C1 segment of cervical spinal cord (tissue), 14 donors: ENCODE measurements at regions not wholly inside any gene's neighbourhood (a gene's known extent, or its start where the extent isn't known, plus 50 kb on each side); places are given as distances from the start of the nearest gene placed in this dataset.
"Not testable (repeated sequence)": the region's sequence is repeated elsewhere in the genome, so short reads cannot be mapped to it uniquely, and the experiment has no call there.

Source experiments
- DNase-seq, 14 donors: peaks; one replicate each; lab custom pipeline; 2025; lab: John Stamatoyannopoulos, UW

DNA sequence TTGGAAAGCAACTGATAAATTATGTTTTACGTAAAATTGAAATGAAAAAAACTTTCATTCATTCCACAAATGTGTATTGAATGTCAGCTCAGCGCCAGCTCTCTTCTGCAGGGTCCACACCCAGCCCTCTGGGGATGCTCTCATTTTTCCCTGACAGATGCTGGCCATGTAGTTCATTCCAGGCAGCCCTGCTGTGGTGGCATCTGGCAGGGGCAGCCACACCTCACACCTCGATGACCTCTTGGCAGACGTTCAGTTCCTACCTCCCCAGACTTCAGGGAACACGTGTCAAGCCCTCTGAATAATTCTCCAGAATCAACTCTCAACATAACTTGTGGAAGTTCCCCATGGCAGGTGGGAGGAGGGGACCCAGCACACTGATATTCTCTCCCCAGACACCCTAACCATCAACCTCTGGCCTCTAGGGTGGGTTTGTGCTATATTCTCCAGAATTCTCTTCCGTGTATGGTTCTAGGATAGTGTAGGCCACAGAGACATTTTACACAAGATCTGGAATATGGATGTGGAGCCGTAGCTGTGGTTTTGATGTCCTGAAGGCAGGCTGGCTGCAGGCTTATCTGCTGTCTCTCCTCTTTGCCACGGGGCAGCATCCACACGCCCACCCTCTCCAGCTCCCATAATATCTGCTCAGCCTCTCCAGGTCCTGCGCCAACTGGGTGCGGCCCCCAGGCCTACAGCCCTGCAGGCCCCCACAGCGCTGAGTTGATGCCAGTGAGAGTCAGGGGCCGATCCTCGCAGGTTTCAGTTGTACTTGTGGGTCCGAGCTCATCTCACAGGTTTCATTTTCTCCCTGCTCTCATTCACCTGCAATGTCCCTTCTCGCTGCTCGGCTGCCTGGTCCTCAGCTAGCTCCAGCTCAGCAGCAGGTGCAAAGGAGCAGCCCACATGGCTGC, 175.8 kb upstream of the ARID1B start:
- DNase-seq = no peak

- DNase-seq = no peak
Observed at GRCh38 chr6:156600678-156601077, 176.5 kb upstream of the ARID1B start.

DNA sequence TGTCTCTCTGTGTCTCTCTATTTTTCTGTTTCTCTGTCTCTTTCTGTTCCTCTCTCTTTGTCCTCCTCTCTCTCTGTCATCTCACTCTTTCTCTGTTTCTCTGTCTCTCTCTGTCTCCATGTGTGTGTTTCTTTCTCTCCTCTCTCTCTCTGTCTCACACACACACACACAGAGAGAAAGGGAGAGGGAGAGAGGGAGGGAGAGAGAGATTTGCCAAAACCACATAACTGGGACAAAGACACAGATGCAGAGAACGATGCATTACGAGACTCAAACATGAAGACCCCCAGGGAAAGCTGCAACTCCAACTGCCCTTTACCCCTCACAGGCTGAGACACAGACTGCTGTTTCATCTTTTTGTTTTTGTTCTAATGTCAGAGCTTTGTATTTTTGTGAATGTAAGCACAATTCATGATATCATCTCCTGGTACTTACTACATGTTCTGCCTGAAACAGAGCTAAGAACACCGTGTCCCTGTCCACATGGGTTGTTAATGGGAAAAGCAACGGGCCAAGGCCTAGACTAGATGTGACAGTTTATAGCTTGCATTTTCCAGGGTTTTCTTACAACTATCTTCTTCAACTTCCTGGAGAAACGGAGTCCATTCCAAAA, 177.1 kb upstream of the ARID1B start:
- DNase-seq = peak in 2 of 14 donors; percentile 5 to 7

DNA sequence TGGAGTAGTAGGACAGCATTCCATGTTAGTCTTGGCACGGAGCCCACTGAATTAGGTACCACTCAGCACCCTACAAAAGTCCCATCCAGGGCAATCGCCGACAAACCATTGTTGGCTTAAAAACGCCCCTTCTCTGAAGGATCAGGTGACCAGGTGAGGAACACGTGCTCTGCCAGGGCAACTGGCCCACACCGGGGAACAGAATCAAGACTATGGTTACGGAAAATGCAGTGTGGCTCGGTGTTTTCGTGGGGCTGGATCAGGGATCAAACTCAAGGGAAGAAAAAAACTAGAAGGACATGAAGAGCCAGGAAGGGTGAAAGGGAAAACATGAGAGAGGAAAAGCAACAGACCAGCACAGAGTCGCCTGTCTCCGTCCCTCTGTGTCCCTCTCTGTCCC, 177.8 kb upstream of the ARID1B start:
- DNase-seq = no peak

- DNase-seq = no peak
Observed at GRCh38 chr6:156598855-156599180, 178.4 kb upstream of the ARID1B start.

DNA sequence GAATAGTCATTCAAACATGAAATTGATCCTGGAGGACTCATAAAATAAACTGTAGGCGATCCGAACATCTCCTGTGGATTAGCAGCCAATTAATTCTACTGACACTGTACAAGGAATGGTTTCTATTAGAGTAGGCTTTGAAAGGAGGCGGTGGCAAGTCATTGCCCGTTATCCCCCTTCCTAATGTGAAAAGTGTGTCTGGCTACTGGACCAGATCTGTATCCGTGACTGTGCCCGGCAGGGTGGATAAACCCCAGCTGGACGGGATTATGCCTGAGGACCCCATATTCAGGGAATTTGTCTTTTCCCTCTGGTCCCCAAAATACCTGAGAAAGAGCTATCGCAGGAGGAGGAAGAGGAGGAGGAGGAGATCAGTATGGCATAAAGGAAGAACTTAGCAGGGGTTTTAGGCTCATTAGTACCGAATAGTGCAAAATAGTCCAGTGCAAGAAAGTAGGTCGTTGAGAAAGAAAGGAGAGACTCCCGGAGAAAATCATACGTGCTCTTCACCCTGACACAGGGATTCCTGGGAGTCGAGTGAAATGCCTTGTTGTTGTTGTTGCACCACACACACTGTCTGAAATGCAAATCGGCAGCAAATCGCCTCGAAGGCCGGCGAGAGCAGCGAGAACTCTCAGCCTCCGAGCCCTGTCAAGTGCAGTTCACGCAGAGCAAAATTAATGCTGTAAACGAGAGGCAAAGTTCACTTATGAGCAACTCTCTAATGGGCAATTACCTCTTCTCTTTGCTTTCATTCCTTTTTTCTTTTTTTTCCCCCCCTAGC, 178.9 kb upstream of the ARID1B start:
- DNase-seq = no peak

GRCh38 chr6:156597095-156597494, 180.1 kb upstream of the ARID1B start:
- DNase-seq = no peak

- no peak for DNase-seq
Observed at GRCh38 chr6:156595476-156595875, 181.7 kb upstream of the ARID1B start.

DNA sequence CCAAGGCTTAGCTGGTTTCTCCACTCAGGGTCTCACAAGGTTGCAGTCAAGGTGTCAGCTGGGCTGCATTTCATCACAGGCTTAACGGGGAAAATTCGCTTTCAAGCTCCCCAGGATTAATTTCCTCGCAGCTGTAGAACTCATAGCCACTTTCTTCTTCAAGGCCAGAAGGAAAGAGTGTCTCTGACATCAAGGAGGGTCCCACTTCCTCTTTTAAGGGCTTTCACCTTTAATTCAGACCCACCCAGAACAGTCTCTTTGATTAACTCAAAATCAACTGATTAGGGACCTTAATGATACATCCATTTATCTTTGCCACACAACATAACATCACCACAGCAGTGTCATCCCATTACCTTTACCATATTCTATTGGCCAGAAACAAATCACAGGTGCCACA, 183.3 kb upstream of the ARID1B start:
- DNase-seq = no peak

- no peak for DNase-seq
Observed at GRCh38 chr6:156593127-156593526, 184.1 kb upstream of the ARID1B start.

DNA sequence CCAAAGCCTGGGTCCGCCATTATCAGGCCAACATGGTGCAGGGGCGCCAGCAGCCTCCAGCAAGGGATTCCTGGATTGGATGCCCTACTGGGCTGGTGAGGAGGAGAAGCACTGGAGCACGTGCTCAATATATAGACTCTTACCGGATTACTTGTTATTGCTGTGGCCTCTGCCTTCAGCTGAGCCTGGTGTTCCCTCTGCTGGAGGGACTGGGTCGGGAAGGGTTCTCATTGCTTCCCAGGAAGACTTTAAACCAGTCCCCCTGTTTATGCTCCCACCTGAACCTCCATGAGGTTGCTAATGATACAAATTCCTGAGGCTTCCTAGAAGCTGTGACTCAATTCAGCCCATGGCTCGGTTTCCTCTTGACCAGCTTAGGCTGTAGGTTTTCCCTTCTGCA, 186.7 kb upstream of the ARID1B start:
- DNase-seq = no peak

DNA sequence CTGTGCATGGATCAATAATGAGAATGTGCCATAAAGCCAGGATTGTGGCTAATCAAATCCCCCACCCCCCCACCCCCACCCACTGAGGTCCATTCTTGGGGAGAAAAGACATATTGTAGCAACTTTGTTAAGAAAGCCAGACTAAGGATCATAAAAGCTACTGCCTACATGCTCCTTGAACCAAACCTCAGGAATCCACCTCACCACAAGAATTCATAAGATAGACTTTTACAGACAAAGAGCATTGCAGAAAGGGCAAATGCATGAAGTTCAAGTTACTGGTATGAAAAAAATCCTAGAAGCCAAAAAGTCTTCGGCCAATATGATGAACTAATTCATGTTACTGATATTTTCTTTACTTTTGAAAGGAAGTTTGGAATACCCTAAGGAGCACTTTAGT, 187.9 kb upstream of the ARID1B start:
- DNase-seq = no peak

DNA sequence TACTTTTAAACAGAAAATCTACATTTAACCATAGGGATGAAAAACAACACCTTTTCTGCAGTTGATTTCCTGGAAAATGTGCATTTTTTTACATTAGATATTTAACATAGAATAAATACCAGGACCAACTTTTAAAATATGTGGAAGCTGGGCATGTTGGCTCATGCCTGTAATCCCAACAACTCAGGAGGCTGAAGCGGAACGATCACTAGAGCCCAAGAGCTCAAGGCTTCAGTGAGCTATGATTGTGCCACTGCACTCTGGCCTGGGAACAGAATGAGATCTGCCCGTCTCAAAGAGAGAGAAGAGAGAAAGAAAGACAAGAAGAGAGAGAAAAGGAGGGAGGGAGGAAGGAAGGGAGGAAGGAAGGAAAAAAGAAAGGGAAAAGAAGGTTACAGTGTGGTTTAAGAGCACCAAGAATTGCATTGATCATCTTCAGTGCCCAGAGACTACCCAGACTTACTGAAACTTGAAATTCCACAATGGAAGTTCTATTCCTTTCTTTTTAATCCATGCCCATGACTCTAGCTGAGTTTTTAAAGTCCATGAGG, 189.4 kb upstream of the ARID1B start:
- no peak for DNase-seq

DNA sequence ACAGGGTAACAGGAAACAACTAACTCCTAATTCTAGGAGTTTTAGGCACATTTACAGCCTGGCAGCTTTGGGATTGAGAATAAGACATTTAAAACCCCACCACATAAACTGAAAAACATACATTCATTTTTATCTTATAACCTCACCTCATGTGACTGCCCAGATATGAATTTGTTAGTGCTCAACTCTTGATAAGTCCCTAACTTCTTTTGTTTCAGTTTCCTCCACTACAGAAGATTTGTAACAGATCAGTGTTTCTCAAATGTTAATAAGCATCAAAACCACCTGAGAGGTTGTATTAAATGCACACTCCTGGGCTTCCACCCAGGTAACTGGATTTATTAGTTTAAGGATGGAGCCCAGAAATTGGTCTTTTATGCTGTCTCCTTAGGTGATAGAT, 190.1 kb upstream of the ARID1B start:
- no peak for DNase-seq

DNA sequence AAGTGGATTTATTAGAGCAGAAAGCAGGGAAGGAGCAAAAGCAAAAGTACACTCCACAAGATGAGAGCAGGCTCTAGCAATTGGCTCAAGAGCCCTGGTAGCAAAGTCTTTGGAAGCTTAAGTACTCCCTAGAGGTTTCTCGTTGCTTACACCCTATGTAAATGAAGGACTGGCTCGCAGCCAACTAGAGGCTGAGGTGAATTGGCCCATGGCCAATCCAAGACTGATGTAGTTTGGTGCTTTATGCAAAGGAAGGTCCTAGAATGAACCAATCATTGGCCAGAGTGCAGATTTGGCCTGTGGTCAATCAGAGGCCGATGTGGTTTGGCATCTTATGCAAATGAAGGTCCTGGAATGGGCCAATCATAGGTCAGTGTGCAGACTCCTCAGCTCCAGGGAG, 191.3 kb upstream of the ARID1B start:
- no peak for DNase-seq

- DNase-seq = not testable (repeated sequence)
Observed at GRCh38 chr6:156584121-156584520, 193.1 kb upstream of the ARID1B start.

DNA sequence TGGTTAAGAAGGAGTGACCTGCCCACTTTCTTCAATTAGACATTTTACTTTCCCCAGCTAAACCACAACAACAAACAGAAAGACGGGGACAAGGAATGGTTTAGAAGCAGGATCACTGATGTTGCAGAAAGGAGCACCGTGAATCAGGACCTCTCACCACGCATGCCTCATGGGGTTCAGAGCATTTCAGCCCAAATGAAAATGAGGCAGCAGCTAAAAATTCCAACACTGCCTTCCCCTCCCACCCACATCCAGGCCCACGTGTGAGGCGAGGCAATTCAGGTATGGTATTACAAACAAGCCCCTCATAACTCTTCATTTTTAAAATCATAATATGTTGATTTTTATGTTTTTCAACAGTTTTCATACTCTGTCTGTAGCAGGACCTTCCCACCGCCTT, 194.1 kb upstream of the ARID1B start:
- no peak for DNase-seq

- DNase-seq = no peak
Observed at GRCh38 chr6:156582509-156582992, 194.6 kb upstream of the ARID1B start.

DNA sequence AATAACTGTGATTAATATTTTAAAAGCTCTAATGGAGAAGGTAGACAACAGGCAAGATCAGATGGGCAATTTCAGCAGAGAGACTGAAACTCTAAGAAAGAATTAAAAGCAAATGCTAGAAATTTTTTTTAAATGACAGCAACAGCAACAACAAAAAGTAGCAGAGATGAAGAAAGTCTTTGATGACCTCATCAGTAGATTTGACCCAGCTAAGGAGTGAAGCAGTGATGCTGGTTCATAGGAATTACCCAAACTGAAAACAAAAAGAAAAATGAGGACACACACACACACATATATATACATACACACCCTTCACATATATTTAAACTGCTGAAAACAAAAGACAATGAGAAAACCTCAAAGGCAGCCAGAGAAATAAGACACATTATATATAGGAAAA, 197.6 kb upstream of the ARID1B start:
- DNase-seq = no peak

GRCh38 chr6:156577749-156578148, 199.4 kb upstream of the ARID1B start:
- no peak for DNase-seq

- no peak for DNase-seq
Observed at GRCh38 chr6:156575361-156575760, 201.8 kb upstream of the ARID1B start.

- DNase-seq = no peak
Observed at GRCh38 chr6:156564807-156565149, 212.4 kb upstream of the ARID1B start.
